ENCODE measurements at regions not wholly inside any gene's neighbourhood (a gene's known extent, or its start where the extent isn't known, plus 50 kb on each side); places are given as distances from the start of the nearest gene placed in this dataset.

- TF ChIP-seq CREB1 (CRISPR knock-in tag; IDR thresholded peaks at IDR 0.05; ENCODE audit: low read depth) = no peak
- no peak for TF ChIP-seq CTCF (conservative IDR thresholded peaks at IDR 0.05; ENCODE audit: low read depth in 2 of 2)
- no peak for TF ChIP-seq POLR2AphosphoS5 (IDR thresholded peaks at IDR 0.05; ENCODE audit: low read depth)
- no peak for TF ChIP-seq EZH2 (IDR thresholded peaks at IDR 0.05; ENCODE audit: low read depth, unreplicated experiment)
- TF ChIP-seq JUNB (IDR thresholded peaks at IDR 0.05; ENCODE audit: unreplicated experiment) = no peak
- TF ChIP-seq ZNF114 (CRISPR knock-in tag; IDR thresholded peaks at IDR 0.05) = no peak
- TF ChIP-seq ETS1 (IDR thresholded peaks at IDR 0.05) = no peak
Observed at GRCh38 chr22:48004038-48004437, 1241.6 kb downstream of the TBC1D22A start.

Measured in GM23338 (cell line).